KMS-11 (cell line): ENCODE measurements at regions not wholly inside any gene's neighbourhood (a gene's known extent, or its start where the extent isn't known, plus 50 kb on each side); places are given as distances from the start of the nearest gene placed in this dataset.

ENCODE experiments used
- H2AFZ ChIP-seq: fragments of 200-600 bp; sonication (generic); 2 replicates; pipeline ENCODE4 v1.6.1; 2016; ENCODE audit warnings: antibody characterized with exemption, mixed run types, low read depth
- H3K27ac ChIP-seq: fragments of 200-600 bp; sonication (generic); 2 replicates; pipeline ENCODE4 v1.6.1; 2016; ENCODE audit warnings: mild to moderate bottlenecking, mixed run types
- H3K27me3 ChIP-seq: fragments of 200-600 bp; sonication (generic); 2 replicates; pipeline ENCODE4 v1.6.1; 2017; ENCODE audit warnings: mild to moderate bottlenecking, low read depth, mixed run types, moderate library complexity; ENCODE audit not compliant: insufficient read depth
- H3K36me3 ChIP-seq: fragments of 200-600 bp; sonication (generic); 2 replicates; pipeline ENCODE4 v1.6.1; 2017; ENCODE audit warnings: mild to moderate bottlenecking, mixed run types; ENCODE audit not compliant: insufficient read depth
- H3K4me1 ChIP-seq: fragments of 200-600 bp; sonication (generic); 2 replicates; pipeline ENCODE4 v1.6.1; 2016; ENCODE audit warnings: mild to moderate bottlenecking, low read depth, mixed run types; ENCODE audit not compliant: poor library complexity, severe bottlenecking
- H3K4me2 ChIP-seq: fragments of 200-600 bp; sonication (generic); 2 replicates; pipeline ENCODE4 v1.7.0; 2016; ENCODE audit warnings: mild to moderate bottlenecking, mixed run types
- H3K4me3 ChIP-seq: fragments of 200-600 bp; sonication (generic); IDR thresholded peaks from 2 replicates; pipeline ENCODE4 v1.6.1; 2017; ENCODE audit warnings: low read depth, low read length, mixed read lengths; ENCODE audit not compliant: insufficient read depth
- H3K79me2 ChIP-seq: fragments of 200-600 bp; sonication (generic); 2 replicates; pipeline ENCODE4 v1.6.1; 2016; ENCODE audit warnings: low read depth, mixed run types; ENCODE audit not compliant: insufficient read depth
- H3K9ac ChIP-seq: fragments of 200-600 bp; sonication (generic); 2 replicates; pipeline ENCODE4 v1.6.1; 2016; ENCODE audit warnings: mild to moderate bottlenecking, mixed run types
- H4K20me1 ChIP-seq: fragments of 200-600 bp; sonication (generic); 2 replicates; pipeline ENCODE4 v1.6.1; 2016; ENCODE audit warnings: mild to moderate bottlenecking, mixed run types; ENCODE audit not compliant: insufficient read depth
- TF ChIP-seq, protein P1 (sequence below): fragments of 200-600 bp; sonication (generic); conservative IDR thresholded peaks from 2 replicates; pipeline ENCODE4 v1.6.1; 2017; ENCODE audit warnings: low read depth, mild to moderate bottlenecking, antibody characterized with exemption, low read length, moderate library complexity, mixed read lengths

GRCh38 chr15:91692596-91692995, 160.9 kb upstream of the SLCO3A1 start:
- Histone ChIP-seq H3K4me1 (no peaks in the 10 kb centered on the region), H3K27me3 (no peaks in the 10 kb centered on the region), H3K79me2 (no peaks in the 10 kb centered on the region), H4K20me1 (no peaks in the 10 kb centered on the region), H3K4me3 (no peak overlapping the region), H3K9ac (no peak overlapping the region), H3K36me3 (no peaks in the 10 kb centered on the region), H2AFZ (no peak overlapping the region), H3K4me2 (no peak overlapping the region), H3K27ac (no peak overlapping the region)
- TF ChIP-seq, protein P1, sequence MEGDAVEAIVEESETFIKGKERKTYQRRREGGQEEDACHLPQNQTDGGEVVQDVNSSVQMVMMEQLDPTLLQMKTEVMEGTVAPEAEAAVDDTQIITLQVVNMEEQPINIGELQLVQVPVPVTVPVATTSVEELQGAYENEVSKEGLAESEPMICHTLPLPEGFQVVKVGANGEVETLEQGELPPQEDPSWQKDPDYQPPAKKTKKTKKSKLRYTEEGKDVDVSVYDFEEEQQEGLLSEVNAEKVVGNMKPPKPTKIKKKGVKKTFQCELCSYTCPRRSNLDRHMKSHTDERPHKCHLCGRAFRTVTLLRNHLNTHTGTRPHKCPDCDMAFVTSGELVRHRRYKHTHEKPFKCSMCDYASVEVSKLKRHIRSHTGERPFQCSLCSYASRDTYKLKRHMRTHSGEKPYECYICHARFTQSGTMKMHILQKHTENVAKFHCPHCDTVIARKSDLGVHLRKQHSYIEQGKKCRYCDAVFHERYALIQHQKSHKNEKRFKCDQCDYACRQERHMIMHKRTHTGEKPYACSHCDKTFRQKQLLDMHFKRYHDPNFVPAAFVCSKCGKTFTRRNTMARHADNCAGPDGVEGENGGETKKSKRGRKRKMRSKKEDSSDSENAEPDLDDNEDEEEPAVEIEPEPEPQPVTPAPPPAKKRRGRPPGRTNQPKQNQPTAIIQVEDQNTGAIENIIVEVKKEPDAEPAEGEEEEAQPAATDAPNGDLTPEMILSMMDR, result no peak

- no peaks in the 10 kb centered on the region for H4K20me1 ChIP-seq
- H3K4me2 ChIP-seq, result no peak overlapping the region
- H3K27me3 ChIP-seq, result no peaks in the 10 kb centered on the region
- H3K4me1 ChIP-seq, result no peaks in the 10 kb centered on the region
- H3K27ac ChIP-seq, result no peak overlapping the region
- H3K9ac ChIP-seq, result no peak overlapping the region
- TF ChIP-seq, protein P1, result no peak
- no peaks in the 10 kb centered on the region for H3K79me2 ChIP-seq
- no peak overlapping the region for H3K4me3 ChIP-seq
- H2AFZ ChIP-seq, result no peak overlapping the region
- H3K36me3 ChIP-seq, result no peaks in the 10 kb centered on the region
Measured at GRCh38 chr15:91694131-91694830, 159.2 kb upstream of the SLCO3A1 start.

GRCh38 chr15:91694831-91695210, 158.7 kb upstream of the SLCO3A1 start:
- no peaks in the 10 kb centered on the region for H4K20me1 ChIP-seq
- H3K4me3 ChIP-seq, result no peak overlapping the region
- no peaks in the 10 kb centered on the region for H3K4me1 ChIP-seq
- no peak overlapping the region for H3K4me2 ChIP-seq
- H3K27ac ChIP-seq, result no peak overlapping the region
- no peaks in the 10 kb centered on the region for H3K27me3 ChIP-seq
- no peaks in the 10 kb centered on the region for H3K36me3 ChIP-seq
- H2AFZ ChIP-seq, result no peak overlapping the region
- TF ChIP-seq, protein P1, result no peak
- H3K9ac ChIP-seq, result no peak overlapping the region
- no peaks in the 10 kb centered on the region for H3K79me2 ChIP-seq

DNA sequence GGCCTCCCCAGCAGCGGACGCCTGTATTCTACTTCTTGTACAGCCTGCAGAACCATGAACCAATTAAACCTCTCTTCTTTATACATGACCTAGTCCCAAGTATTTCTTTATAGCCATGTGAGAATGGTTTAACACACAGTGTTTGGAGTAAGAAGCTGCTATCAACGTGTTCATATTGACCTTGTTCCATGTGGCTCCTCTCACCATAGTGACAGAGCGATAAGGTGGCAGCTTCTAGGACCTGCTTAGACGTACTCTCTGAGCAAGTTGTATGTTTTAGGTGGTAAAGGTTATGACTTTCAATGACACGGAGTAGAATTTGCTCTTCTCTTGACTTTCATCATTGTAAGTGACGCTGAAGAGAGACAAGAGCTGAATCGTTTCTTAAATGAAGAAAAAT, 157.7 kb upstream of the SLCO3A1 start:
- Histone ChIP-seq H3K27ac (no peak overlapping the region), H4K20me1 (no peaks in the 10 kb centered on the region), H3K4me1 (no peaks in the 10 kb centered on the region), H3K79me2 (no peaks in the 10 kb centered on the region), H2AFZ (no peak overlapping the region), H3K36me3 (no peaks in the 10 kb centered on the region), H3K4me3 (no peak overlapping the region), H3K27me3 (no peaks in the 10 kb centered on the region), H3K9ac (no peak overlapping the region), H3K4me2 (no peak overlapping the region)
- TF ChIP-seq, protein P1, result no peak
